HFFc6 (cell line): ENCODE measurements at regions not wholly inside any gene's neighbourhood (a gene's known extent, or its start where the extent isn't known, plus 50 kb on each side); places are given as distances from the start of the nearest gene placed in this dataset.

Experiments used
- DNase-seq: peaks from one replicate; pipeline ENCODE4 v3.0.0-alpha.2; 2018
- H3K27ac Mint-ChIP-seq: 2 replicates; pipeline ENCODE4 v1.8.0; 2020; ENCODE audit warnings: mild to moderate bottlenecking, mixed read lengths
- H3K27me3 Mint-ChIP-seq: 2 replicates; pipeline ENCODE4 v1.8.0; 2021; ENCODE audit warnings: mild to moderate bottlenecking, moderate library complexity, mixed read lengths; ENCODE audit not compliant: insufficient read depth
- H3K36me3 Mint-ChIP-seq: 2 replicates; pipeline ENCODE4 v1.8.0; 2021; ENCODE audit warnings: low read depth, mixed read lengths
- H3K4me1 Mint-ChIP-seq: 2 replicates; pipeline ENCODE4 v1.8.0; 2020; ENCODE audit warnings: low read depth, mixed read lengths
- H3K4me3 Mint-ChIP-seq: 2 replicates; pipeline ENCODE4 v1.8.0; 2020; ENCODE audit warnings: mild to moderate bottlenecking, moderate library complexity, mixed read lengths
- H3K9me3 Mint-ChIP-seq: 2 replicates; pipeline ENCODE4 v1.8.0; 2020; ENCODE audit warnings: mild to moderate bottlenecking, mixed read lengths
- CTCF ChIP-seq: fragments of 200-600 bp; sonication (generic); IDR thresholded peaks from 2 replicates; pipeline ENCODE4 v1.5.0; 2021; ENCODE audit warnings: antibody characterized with exemption, mild to moderate bottlenecking

GRCh38 chr3:30421266-30421665, 185.1 kb upstream of the TGFBR2 start:
- TF ChIP-seq CTCF, result no peak
- Mint-ChIP-seq H3K36me3 (no peaks in the 10 kb centered on the region; the same call in 1 of the 2 replicates), H3K9me3 (no peaks in the 10 kb centered on the region), H3K4me1 (peaks cover 48% of the 10 kb centered on the region), H3K27ac (no peak overlapping the region), H3K4me3 (no peak overlapping the region; the same call in none of the 2 replicates), H3K27me3 (no peaks in the 10 kb centered on the region)
- peak; percentile 68 for DNase-seq

- Mint-ChIP-seq H3K4me3 (no peak overlapping the region), H3K27me3 (no peaks in the 10 kb centered on the region; the same call in 1 of the 2 replicates), H3K9me3 (peaks cover 22% of the 10 kb centered on the region), H3K4me1 (peaks cover 43% of the 10 kb centered on the region), H3K27ac (peak overlapping the region; percentile 54), H3K36me3 (peaks cover 18% of the 10 kb centered on the region)
- TF ChIP-seq CTCF, result no peak
- peak; percentile 26 for DNase-seq
These were observed 180.0 kb upstream of the TGFBR2 start for GRCh38 chr3:30426293-30426993.

- peaks cover 33% of the 10 kb centered on the region for H3K4me1 Mint-ChIP-seq
- peak overlapping the region; percentile 3; the same call in 1 of the 2 replicates for H3K4me3 Mint-ChIP-seq
- no peak for TF ChIP-seq CTCF
- peaks cover 18% of the 10 kb centered on the region for H3K36me3 Mint-ChIP-seq
- DNase-seq, result peak; percentile 43
- H3K27ac Mint-ChIP-seq, result peak overlapping the region; percentile 75
- H3K9me3 Mint-ChIP-seq, result peaks cover 22% of the 10 kb centered on the region
- no peaks in the 10 kb centered on the region; the same call in 1 of the 2 replicates for H3K27me3 Mint-ChIP-seq
These were observed 178.2 kb upstream of the TGFBR2 start for GRCh38 chr3:30428251-30428650.

DNA sequence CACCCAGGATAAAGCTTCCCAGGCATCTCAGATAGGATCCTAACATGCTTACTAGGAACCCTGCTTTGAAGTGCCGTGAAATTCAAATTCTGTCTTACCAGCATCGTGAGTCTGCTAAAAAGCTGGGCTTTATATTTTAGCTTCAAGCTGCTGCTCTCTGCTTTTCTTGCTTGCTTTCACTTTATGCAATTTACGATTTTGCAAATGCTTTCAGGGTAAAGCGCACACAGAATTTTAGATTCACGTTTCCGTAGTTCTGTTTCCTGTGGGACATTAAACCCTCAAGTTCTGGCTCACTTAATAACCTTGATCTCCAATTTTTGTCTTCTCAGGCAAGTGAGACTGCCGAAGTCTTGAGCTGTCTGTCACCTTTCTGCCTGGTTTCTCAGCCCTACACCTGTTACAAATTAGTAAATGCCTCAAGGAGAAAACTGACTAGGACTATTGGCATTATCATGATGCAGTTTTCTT, 170.5 kb upstream of the TGFBR2 start:
- Mint-ChIP-seq H3K4me3 (peak overlapping the region; percentile 71), H3K36me3 (peaks cover 4% of the 10 kb centered on the region; the same call in 1 of the 2 replicates), H3K27me3 (no peaks in the 10 kb centered on the region; the same call in 1 of the 2 replicates), H3K9me3 (no peaks in the 10 kb centered on the region), H3K27ac (peak overlapping the region; percentile 28; the same call in 1 of the 2 replicates), H3K4me1 (peaks cover 48% of the 10 kb centered on the region)
- DNase-seq, result no peak
- no peak for TF ChIP-seq CTCF

- Mint-ChIP-seq H3K4me3 (no peak overlapping the region), H3K9me3 (peaks cover 5% of the 10 kb centered on the region; the same call in 1 of the 2 replicates), H3K27me3 (no peaks in the 10 kb centered on the region), H3K36me3 (peaks cover 15% of the 10 kb centered on the region), H3K27ac (no peak overlapping the region), H3K4me1 (peaks cover 51% of the 10 kb centered on the region)
- no peak for TF ChIP-seq CTCF
- no peak for DNase-seq
These were observed 169.2 kb upstream of the TGFBR2 start for GRCh38 chr3:30437171-30437601.
